H1 (cell line): ENCODE measurements at regions not wholly inside any gene's neighbourhood (a gene's known extent, or its start where the extent isn't known, plus 50 kb on each side); places are given as distances from the start of the nearest gene placed in this dataset.

Experiments
- CTCF ChIA-PET: fragments of 300-600 bp; sonication (Branson Sonifier 250); formaldehyde crosslinking; loops from one replicate; lab custom pipeline; 2021; ENCODE audit not compliant: partially characterized antibody; lab: Charles Lee
- POLR2A ChIA-PET: fragments of 300-600 bp; sonication (Branson Sonifier 250); formaldehyde crosslinking; loops from one replicate; lab custom pipeline; 2021; ENCODE audit warnings: inconsistent platforms; ENCODE audit not compliant: partially characterized antibody; lab: Charles Lee
- DNase-seq, 2 experiments: peaks; one replicate each; pipeline versions ENCODE4 v3.0.0 to v3.0.0-alpha.2; 2010 to 2022; ENCODE audit warnings: low spot score in 2 of 2, low read depth in 1 of 2, mixed read lengths in 1 of 2
- FAIRE-seq: peaks from 2 replicates; lab custom pipeline; 2011; peaks lifted over from hg19 to GRCh38; lab: Jason Lieb, UNC
- H2AFZ ChIP-seq: 2 replicates; pipeline ENCODE4 v1.8.1; 2012; ENCODE audit warnings: low read length, inconsistent platforms
- H2AK5ac ChIP-seq: 2 replicates; pipeline ENCODE4 v1.6.1; 2013; ENCODE audit warnings: low read depth, low read length
- H2BK120ac ChIP-seq: replicated peaks from 2 replicates; pipeline ENCODE3; 2013; ENCODE audit warnings: low read depth, low read length, inconsistent platforms
- H2BK12ac ChIP-seq: 2 replicates; pipeline ENCODE4 v1.6.1; 2013; ENCODE audit warnings: low read depth, low read length
- H2BK15ac ChIP-seq: 2 replicates; pipeline ENCODE4 v1.6.1; 2013; ENCODE audit warnings: low read length
- H2BK20ac ChIP-seq: 2 replicates; pipeline ENCODE4 v1.6.1; 2013; ENCODE audit warnings: low read length
- H2BK5ac ChIP-seq: 2 replicates; pipeline ENCODE4 v1.6.1; 2013; ENCODE audit warnings: low read depth, low read length
- H3K14ac ChIP-seq: 2 replicates; pipeline ENCODE4 v1.6.1; 2013; ENCODE audit warnings: inconsistent platforms; ENCODE audit not compliant: insufficient read length
- H3K18ac ChIP-seq: 2 replicates; pipeline ENCODE4 v1.6.1; 2013; ENCODE audit warnings: low read length; ENCODE audit errors: extremely low read depth
- H3K23ac ChIP-seq: 2 replicates; pipeline ENCODE4 v1.6.1; 2013; ENCODE audit warnings: inconsistent platforms; ENCODE audit not compliant: insufficient read length
- H3K23me2 ChIP-seq: 2 replicates; pipeline ENCODE4 v1.6.1; 2013; ENCODE audit warnings: low read depth, low read length
- H3K27ac ChIP-seq: 2 replicates; pipeline ENCODE4 v1.6.1; 2011; ENCODE audit warnings: low read depth, low read length, inconsistent platforms
- H3K27me3 ChIP-seq, 4 experiments: replicated peaks in 1 of 4; 1 replicate in 1 of 4; 2 replicates in 3 of 4; pipeline versions ENCODE4 v1.6.1 to v1.8.1; 2011 to 2013; ENCODE audit warnings: low read length in 3 of 4, mild to moderate bottlenecking in 3 of 4, inconsistent platforms in 2 of 4, mixed read lengths in 2 of 4, moderate library complexity in 1 of 4; ENCODE audit not compliant: control insufficient read depth in 3 of 4, insufficient read depth in 3 of 4; ENCODE audit errors: extremely low read depth in 1 of 4
- H3K36me3 ChIP-seq, 4 experiments: 2 replicates each; pipeline versions ENCODE4 v1.6.1 to v1.8.1; 2011 to 2013; ENCODE audit warnings: mild to moderate bottlenecking in 4 of 4, low read length in 3 of 4, moderate library complexity in 2 of 4, control low read depth in 1 of 4, inconsistent platforms in 1 of 4; ENCODE audit not compliant: insufficient read depth in 4 of 4, control insufficient read depth in 2 of 4
- H3K4ac ChIP-seq: replicated peaks from 2 replicates; pipeline ENCODE3; 2013; ENCODE audit warnings: low read length, low read depth, mixed read lengths, inconsistent platforms; ENCODE audit not compliant: insufficient read length
- H3K4me1 ChIP-seq, 4 experiments: replicated peaks in 1 of 4; 1 replicate in 1 of 4; 2 replicates in 3 of 4; pipeline versions ENCODE4 v1.6.1 to v1.8.1; 2011 to 2013; ENCODE audit warnings: low read length in 3 of 4, inconsistent platforms in 2 of 4, mixed read lengths in 1 of 4; ENCODE audit not compliant: insufficient read depth in 4 of 4, control insufficient read depth in 3 of 4
- H3K4me2 ChIP-seq, 2 experiments: 2 replicates each; pipeline versions ENCODE4 v1.6.1 to v1.8.1; 2011 to 2013; ENCODE audit warnings: low read depth in 2 of 2, low read length in 2 of 2, control low read depth in 1 of 2, inconsistent platforms in 1 of 2, mild to moderate bottlenecking in 1 of 2; ENCODE audit not compliant: insufficient read depth in 1 of 2
- H3K4me3 ChIP-seq, 4 experiments: fragments of 200-600, 300-600 bp in 1 of 4; sonication (generic), shearing (Covaris generic), sonication (Bioruptor Twin) in 1 of 4; 2 replicates each; pipeline versions ENCODE4 v1.5.1 to v1.8.1; 2011 to 2016; ENCODE audit warnings: low read length in 4 of 4, low read depth in 3 of 4, control low read depth in 2 of 4, inconsistent platforms in 2 of 4, mild to moderate bottlenecking in 2 of 4, mixed read lengths in 1 of 4, moderate library complexity in 1 of 4; ENCODE audit not compliant: insufficient read depth in 2 of 4; ENCODE audit errors: extremely low read depth in 1 of 4
- H3K56ac ChIP-seq: replicated peaks from 2 replicates; pipeline ENCODE3; 2013; ENCODE audit warnings: low read depth, mild to moderate bottlenecking, mixed read lengths, low read length, inconsistent platforms; ENCODE audit not compliant: insufficient read length
- H3K79me1 ChIP-seq: 2 replicates; pipeline ENCODE4 v1.6.1; 2013; ENCODE audit warnings: low read depth, low read length, control low read depth
- H3K79me2 ChIP-seq, 2 experiments: 2 replicates each; pipeline versions ENCODE4 v1.6.1 to v1.8.1; 2012 to 2013; ENCODE audit warnings: low read length in 2 of 2, mild to moderate bottlenecking in 2 of 2, inconsistent platforms in 1 of 2; ENCODE audit not compliant: insufficient read depth in 2 of 2, control insufficient read depth in 1 of 2
- H3K9ac ChIP-seq, 4 experiments: replicated peaks in 1 of 4; 1 replicate in 1 of 4; 2 replicates in 3 of 4; pipeline versions ENCODE4 v1.6.1 to v1.8.1; 2011 to 2013; ENCODE audit warnings: low read depth in 3 of 4, low read length in 3 of 4, control low read depth in 2 of 4, mild to moderate bottlenecking in 2 of 4, moderate library complexity in 2 of 4, inconsistent platforms in 1 of 4; ENCODE audit errors: extremely low read depth in 1 of 4
- H3K9me3 ChIP-seq, 2 experiments: 2 replicates each; pipeline versions ENCODE4 v1.6.1 to v1.8.1; 2012 to 2013; ENCODE audit warnings: mild to moderate bottlenecking in 2 of 2, moderate library complexity in 2 of 2, control low read depth in 1 of 2, inconsistent platforms in 1 of 2, low read depth in 1 of 2, low read length in 1 of 2, mixed read lengths in 1 of 2; ENCODE audit not compliant: insufficient read depth in 2 of 2
- H4K20me1 ChIP-seq, 2 experiments: replicated peaks in 1 of 2; 2 replicates each; pipeline versions ENCODE3 to v1.8.1; 2011 to 2013; ENCODE audit warnings: inconsistent platforms in 2 of 2, low read length in 2 of 2, mild to moderate bottlenecking in 1 of 2; ENCODE audit not compliant: insufficient read depth in 2 of 2, control insufficient read depth in 1 of 2
- H4K5ac ChIP-seq: 2 replicates; pipeline ENCODE4 v1.6.1; 2013; ENCODE audit warnings: low read length, low read depth, mixed read lengths, inconsistent platforms; ENCODE audit not compliant: insufficient read length
- H4K8ac ChIP-seq: 2 replicates; pipeline ENCODE4 v1.8.0; 2013; ENCODE audit warnings: mild to moderate bottlenecking, moderate library complexity, low read length, inconsistent platforms; ENCODE audit not compliant: insufficient read depth; ENCODE audit errors: extremely low read depth
- H4K91ac ChIP-seq: replicated peaks from 2 replicates; pipeline ENCODE3; 2013; ENCODE audit warnings: low read length, mixed read lengths, inconsistent platforms; ENCODE audit not compliant: insufficient read length
- CHD1 ChIP-seq: IDR thresholded peaks from 2 replicates; pipeline ENCODE4 v1.6.1; 2012; ENCODE audit warnings: low read depth, low read length, improper control_type of control experiment
- CTBP2 ChIP-seq: IDR thresholded peaks from 2 replicates; pipeline ENCODE4 v1.7.0; 2011; ENCODE audit warnings: borderline replicate concordance, mild to moderate bottlenecking, moderate library complexity, mixed read lengths, low read length; ENCODE audit not compliant: insufficient read depth, insufficient read length
- WGBS, 2 experiments: shearing (Covaris generic) in 1 of 2; methylation state at CpG; one replicate each; pipeline versions ENCODE4 v1.1.6 to v1.1.7; 2013 to 2015; ENCODE audit warnings: low lambda C conversion rate in 2 of 2, mixed read lengths in 2 of 2, inconsistent platforms in 1 of 2, low coverage in 1 of 2, missing lambda C conversion rate in 1 of 2; ENCODE audit not compliant: insufficient replicate concordance in 2 of 2, insufficient coverage in 1 of 2, insufficient read length in 1 of 2; ENCODE audit errors: extremely low coverage in 1 of 2, missing lambda C conversion rate in 1 of 2; 5-methylcytosine and 5-hydroxymethylcytosine counted together

DNA sequence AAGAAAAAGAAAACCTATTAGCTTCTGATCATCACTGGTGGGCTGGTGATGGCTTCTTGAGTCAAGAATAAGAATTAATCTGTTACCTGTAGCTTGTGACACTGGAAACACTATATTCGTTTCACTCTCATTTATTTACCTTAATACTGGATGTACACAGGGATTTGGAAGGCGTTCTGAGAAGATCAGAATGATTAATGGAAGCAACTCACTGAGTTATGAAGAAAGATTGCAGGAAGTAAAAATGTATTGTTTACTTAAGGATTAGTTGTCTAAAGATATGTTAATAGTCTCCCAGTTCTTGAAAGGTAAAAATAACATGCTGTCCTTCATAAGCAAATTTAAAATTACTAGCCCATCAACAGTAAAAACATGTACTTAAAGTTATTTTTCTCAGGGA, 644.9 kb upstream of the NCAM2 start:
- DNase-seq (no peak), FAIRE-seq (no peak)
- no peaks in the 10 kb centered on the region for H3K79me1 ChIP-seq
- POLR2A ChIA-PET = no interaction called here
- no peak overlapping the region for H2BK20ac ChIP-seq
- H4K8ac ChIP-seq = no peak overlapping the region
- WGBS, 2 experiments = 90% methylated on average over 2 of the region's 2 CpGs; no CpG with 5 or more reads in 1 of the 2 experiments
- H3K23me2 ChIP-seq = no peaks in the 10 kb centered on the region
- no peak overlapping the region for H3K4ac ChIP-seq
- CTCF ChIA-PET = no interaction called here
- H2BK15ac ChIP-seq = no peak overlapping the region
- H2BK120ac ChIP-seq = no peak overlapping the region
- no peak overlapping the region for H3K23ac ChIP-seq
- no peak overlapping the region for H2BK12ac ChIP-seq
- H2AFZ ChIP-seq = no peak overlapping the region
- no peak overlapping the region for H4K5ac ChIP-seq
- no peaks in the 10 kb centered on the region for H3K36me3 ChIP-seq
- H4K91ac ChIP-seq = no peak overlapping the region
- H3K4me1 ChIP-seq = no peaks in the 10 kb centered on the region
- H3K14ac ChIP-seq = no peak overlapping the region
- H2BK5ac ChIP-seq = no peak overlapping the region
- H4K20me1 ChIP-seq = no peaks in the 10 kb centered on the region
- H2AK5ac ChIP-seq = no peak overlapping the region
- H3K27me3 ChIP-seq = no peaks in the 10 kb centered on the region
- H3K9me3 ChIP-seq = no peaks in the 10 kb centered on the region
- H3K4me3 ChIP-seq = no peak overlapping the region
- H3K9ac ChIP-seq = no peak overlapping the region
- H3K4me2 ChIP-seq = no peak overlapping the region
- H3K18ac ChIP-seq = no peak overlapping the region
- H3K27ac ChIP-seq = no peak overlapping the region
- no peak overlapping the region for H3K56ac ChIP-seq
- no peaks in the 10 kb centered on the region for H3K79me2 ChIP-seq
- TF ChIP-seq CHD1 (no peak), CTBP2 (no peak)
